Lower lobe of right lung (tissue), 2 donors: ENCODE measurements at regions not wholly inside any gene's neighbourhood (a gene's known extent, or its start where the extent isn't known, plus 50 kb on each side); places are given as distances from the start of the nearest gene placed in this dataset.

Source experiments
- ATAC-seq, 2 donors: fragments of 200-7000 bp; cut with Tn5 transposase; one replicate each; pipeline ENCODE4 v1.9.1; 2020 to 2022; ENCODE audit warnings: mild to moderate bottlenecking in 2 of 2, moderate library complexity in 2 of 2
- DNase-seq: peaks from one replicate; pipeline ENCODE4 v3.0.0-alpha.2; 2020
- H3K27ac ChIP-seq: fragments of 200-600 bp; one replicate; pipeline ENCODE4 v1.8.0; 2022
- H3K27me3 ChIP-seq: fragments of 200-600 bp; one replicate; pipeline ENCODE4 v1.8.0; 2022; ENCODE audit warnings: low read depth
- H3K36me3 ChIP-seq: fragments of 200-600 bp; one replicate; pipeline ENCODE4 v1.8.0; 2022; ENCODE audit warnings: mild to moderate bottlenecking
- H3K4me1 ChIP-seq: fragments of 200-600 bp; one replicate; pipeline ENCODE4 v1.8.0; 2022
- H3K4me3 ChIP-seq: fragments of 200-600 bp; one replicate; pipeline ENCODE4 v1.8.0; 2022; ENCODE audit warnings: mild to moderate bottlenecking
- H3K9me3 ChIP-seq: fragments of 200-600 bp; one replicate; pipeline ENCODE4 v1.8.0; 2022
- CTCF ChIP-seq: fragments of 200-600 bp; IDR thresholded peaks from one replicate; pipeline ENCODE4 v1.8.0; 2022; ENCODE audit warnings: antibody characterized with exemption, mild to moderate bottlenecking
- intact Hi-C: fragments of 100-400 bp; cut with DNase I; formaldehyde crosslinking; loops from one replicate; pipeline ENCODE4 v1.11.0; 2022
- donor health status: DM: no; HTN: yes; CAD: no; lungs with severe emphysema.

GRCh38 chr2:8574196-8575037 lies 107.4 kb upstream of the ID2 start:
- H3K9me3 ChIP-seq, result no peaks in the 10 kb centered on the region
- intact Hi-C loops, result no loop called here
- TF ChIP-seq CTCF, result no peak
- no peak overlapping the region for H3K4me3 ChIP-seq
- H3K27ac ChIP-seq, result no peak overlapping the region
- no peaks in the 10 kb centered on the region for H3K36me3 ChIP-seq
- H3K27me3 ChIP-seq, result no peaks in the 10 kb centered on the region
- DNase-seq, result no peak
- H3K4me1 ChIP-seq, result peaks cover 27% of the 10 kb centered on the region
- no peak for ATAC-seq

- Histone ChIP-seq H3K27ac (no peak overlapping the region), H3K9me3 (no peaks in the 10 kb centered on the region), H3K36me3 (no peaks in the 10 kb centered on the region), H3K4me3 (peak overlapping the region; percentile 17), H3K4me1 (peaks cover 27% of the 10 kb centered on the region), H3K27me3 (no peaks in the 10 kb centered on the region)
- intact Hi-C loops, result no loop called here
- ATAC-seq (peak in 1 of 2 donors; percentile 14), DNase-seq (no peak)
- no peak for TF ChIP-seq CTCF
Measured at GRCh38 chr2:8575038-8575833, 106.6 kb upstream of the ID2 start.

- TF ChIP-seq CTCF, result no peak
- intact Hi-C loops, result no loop called here
- Histone ChIP-seq H3K4me3 (no peak overlapping the region), H3K36me3 (no peaks in the 10 kb centered on the region), H3K4me1 (peaks cover 27% of the 10 kb centered on the region), H3K27me3 (no peaks in the 10 kb centered on the region), H3K27ac (no peak overlapping the region), H3K9me3 (no peaks in the 10 kb centered on the region)
- DNase-seq, result no peak
- ATAC-seq, result no peak
Measured at GRCh38 chr2:8575834-8576423, 105.9 kb upstream of the ID2 start.

- Histone ChIP-seq H3K4me1 (peaks cover 27% of the 10 kb centered on the region), H3K27me3 (no peaks in the 10 kb centered on the region), H3K27ac (no peak overlapping the region), H3K9me3 (no peaks in the 10 kb centered on the region), H3K4me3 (no peak overlapping the region), H3K36me3 (no peaks in the 10 kb centered on the region)
- ATAC-seq, result peak; percentile 42 to 45
- intact Hi-C loops, result no loop called here
- DNase-seq, result no peak
- TF ChIP-seq CTCF, result no peak
Measured at GRCh38 chr2:8576525-8577167, 105.2 kb upstream of the ID2 start.

GRCh38 chr2:8577573-8577972 lies 104.3 kb upstream of the ID2 start:
- Histone ChIP-seq H3K4me1 (peaks cover 27% of the 10 kb centered on the region), H3K4me3 (no peak overlapping the region), H3K9me3 (no peaks in the 10 kb centered on the region), H3K36me3 (no peaks in the 10 kb centered on the region), H3K27ac (no peak overlapping the region), H3K27me3 (no peaks in the 10 kb centered on the region)
- intact Hi-C loops, result no loop called here
- ATAC-seq, result no peak
- TF ChIP-seq CTCF, result no peak
- no peak for DNase-seq
